Fibroblast of villous mesenchyme (primary cell): ENCODE measurements at regions not wholly inside any gene's neighbourhood (a gene's known extent, or its start where the extent isn't known, plus 50 kb on each side); places are given as distances from the start of the nearest gene placed in this dataset.

Experiments
- DNase-seq: peaks from one replicate; pipeline ENCODE4 v3.0.0-alpha.2; 2010; ENCODE audit warnings: low read depth
- H3K4me3 ChIP-seq: 2 replicates; pipeline ENCODE4 v1.5.1; 2011; ENCODE audit warnings: low read depth, mild to moderate bottlenecking, low read length
- CTCF ChIP-seq: IDR thresholded peaks from 2 replicates; pipeline ENCODE4 v1.5.1; 2012; ENCODE audit warnings: low read depth, mild to moderate bottlenecking, low read length; ENCODE audit not compliant: insufficient read depth

GRCh38 chr3:22318325-22318724 lies 567.3 kb upstream of the ZNF385D start:
- no peak overlapping the region for H3K4me3 ChIP-seq
- DNase-seq: no peak
- no peak for TF ChIP-seq CTCF

DNA sequence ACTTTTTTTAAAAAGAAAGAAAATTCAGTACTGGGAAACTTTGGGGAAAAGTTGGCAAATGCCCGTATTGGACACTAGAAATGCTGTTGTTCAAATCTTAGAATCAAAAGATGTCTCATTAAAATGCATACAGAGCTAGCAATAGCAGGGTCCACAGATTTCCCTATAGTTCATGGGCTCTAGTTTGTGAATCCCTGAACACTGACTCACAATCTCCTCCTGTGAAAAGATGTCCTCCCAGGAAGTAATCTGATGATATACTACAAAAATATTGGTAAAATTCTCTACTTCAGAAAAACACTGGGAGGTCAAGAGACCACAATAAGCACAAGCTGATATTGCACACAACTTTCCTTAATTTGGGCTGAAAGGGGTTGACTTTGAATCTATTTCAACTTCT lies 568.4 kb upstream of the ZNF385D start:
- TF ChIP-seq CTCF: no peak
- H3K4me3 ChIP-seq: no peak overlapping the region
- no peak for DNase-seq

DNA sequence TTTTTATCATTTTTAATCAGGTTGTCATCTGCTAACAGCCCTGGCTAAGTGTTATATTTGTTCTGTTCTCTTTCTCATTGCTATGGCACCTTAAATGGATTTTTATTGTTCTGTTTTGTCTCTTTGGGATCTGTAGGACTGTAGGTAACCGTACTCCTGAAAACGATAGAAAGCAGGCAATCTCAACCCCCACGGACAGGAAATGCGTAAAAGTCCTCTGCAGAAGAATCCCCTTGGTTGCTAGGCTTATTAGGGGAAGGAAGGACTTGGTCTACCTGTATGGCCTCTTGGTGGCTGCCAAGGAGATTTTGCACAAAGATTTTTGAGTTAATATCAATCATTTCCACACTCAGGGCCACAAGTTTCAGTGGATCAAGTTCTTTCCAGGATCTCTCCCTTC lies 571.9 kb upstream of the ZNF385D start:
- DNase-seq: no peak
- no peak overlapping the region for H3K4me3 ChIP-seq
- no peak for TF ChIP-seq CTCF

DNA sequence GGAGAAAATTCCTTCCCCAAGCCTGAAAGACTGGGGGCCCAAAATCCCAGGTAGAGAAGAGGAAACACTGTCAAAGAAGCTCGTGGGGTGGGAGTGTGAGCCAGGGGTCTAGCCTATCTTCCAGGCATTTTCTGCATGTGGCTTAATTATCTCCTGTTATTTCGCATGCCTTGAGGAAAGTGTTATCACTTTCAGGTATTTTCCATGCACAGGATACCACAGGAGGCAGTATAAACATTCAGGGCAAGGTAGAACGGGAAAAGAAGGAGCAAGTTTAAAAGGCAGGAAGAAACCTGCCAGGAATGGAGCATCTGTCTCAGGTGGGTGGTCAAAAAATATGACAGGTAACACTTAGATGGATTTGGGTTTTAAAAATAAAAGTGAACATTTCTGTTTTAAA lies 575.3 kb upstream of the ZNF385D start:
- TF ChIP-seq CTCF: no peak
- no peak for DNase-seq
- H3K4me3 ChIP-seq: no peak overlapping the region

DNA sequence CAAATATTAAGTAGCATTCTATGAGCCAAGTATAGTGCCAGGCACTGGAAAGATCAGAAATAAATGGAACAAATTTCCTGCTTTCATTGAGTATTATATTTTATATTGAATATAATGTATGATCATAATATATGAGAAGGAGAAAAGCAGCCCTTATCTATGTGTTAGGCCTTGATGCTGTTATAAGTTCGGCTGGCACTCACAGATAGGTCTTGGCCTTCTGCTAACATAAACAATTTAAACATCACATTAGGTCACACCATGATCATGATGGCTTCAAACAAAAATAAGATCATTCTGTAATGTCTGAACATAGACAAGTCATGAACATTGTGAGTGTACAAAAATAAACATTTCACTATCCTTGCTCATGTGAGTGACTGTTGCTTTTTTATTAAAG lies 584.0 kb upstream of the ZNF385D start:
- TF ChIP-seq CTCF: no peak

DNA sequence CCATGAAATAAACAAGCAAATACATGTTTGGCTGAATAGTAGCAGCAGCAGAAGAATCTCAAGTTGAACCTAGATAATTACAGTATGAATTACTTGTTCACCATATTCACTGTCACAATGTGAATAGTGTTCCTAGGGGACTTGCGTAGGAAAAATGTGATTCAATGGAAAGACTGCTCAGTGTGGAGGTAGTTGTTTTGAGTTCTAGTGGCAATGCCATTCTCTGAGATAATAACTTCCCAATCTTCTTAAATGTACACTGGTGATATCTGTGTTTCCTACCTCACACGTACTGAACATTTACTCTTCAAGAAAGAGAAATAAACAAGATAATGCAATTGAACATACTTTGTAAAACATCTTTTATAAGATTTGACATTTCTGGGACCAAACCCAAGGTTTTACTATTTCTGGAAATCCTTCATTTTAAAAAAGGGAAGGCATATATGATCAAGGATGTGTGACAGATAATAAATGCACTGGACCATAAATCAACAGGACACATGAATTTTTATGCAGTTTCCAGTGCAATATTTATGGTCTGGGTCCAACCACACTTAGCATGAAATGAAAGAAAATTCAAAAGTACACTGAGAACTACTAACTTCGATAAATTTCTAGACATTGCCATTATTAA lies 598.3 kb upstream of the ZNF385D start:
- no peak overlapping the region for H3K4me3 ChIP-seq
- no peak for DNase-seq
- no peak for TF ChIP-seq CTCF

More for the DNA sequence above, 584.0 kb upstream of the ZNF385D start:
- DNase-seq: no peak
- H3K4me3 ChIP-seq: no peak overlapping the region

DNA sequence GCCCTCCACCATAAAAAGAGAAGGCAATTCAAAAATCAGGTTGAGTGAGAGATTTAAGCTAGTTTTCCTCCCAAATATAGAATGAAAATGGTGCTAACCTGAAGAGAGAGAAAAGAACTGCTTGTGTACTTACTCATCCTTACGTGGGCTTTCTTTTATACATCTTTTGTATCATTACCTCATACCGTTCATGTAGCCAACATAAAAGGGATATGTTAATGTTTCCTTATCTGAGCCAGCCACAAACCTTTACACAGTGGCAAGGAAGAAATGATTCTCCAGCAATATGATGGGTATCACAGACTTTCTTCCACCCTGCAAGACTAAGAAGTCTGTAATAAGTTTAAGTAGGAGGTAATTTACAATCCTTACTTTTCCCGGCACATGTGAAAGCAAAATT lies 600.8 kb upstream of the ZNF385D start:
- no peak for DNase-seq
- TF ChIP-seq CTCF: no peak
- H3K4me3 ChIP-seq: no peak overlapping the region
